NCI-H1417 treated with DMSO at 0.1 percent for 48 hours (cell line): ENCODE measurements at regions not wholly inside any gene's neighbourhood (a gene's known extent, or its start where the extent isn't known, plus 50 kb on each side); places are given as distances from the start of the nearest gene placed in this dataset.
"Not testable (repeated sequence)": the region's sequence is repeated elsewhere in the genome, so short reads cannot be mapped to it uniquely, and the experiment has no call there.

Experiments used
- DNase-seq: peaks from one replicate; lab custom pipeline; 2025; lab: John Stamatoyannopoulos, UW

- no peak for DNase-seq
Measured at GRCh38 chr12:38159591-38160317, 156.8 kb upstream of the ALG10B start.

- no peak for DNase-seq
Measured at GRCh38 chr12:38160318-38161122, 156.1 kb upstream of the ALG10B start.

- no peak for DNase-seq
Measured at GRCh38 chr12:38161123-38162000, 155.2 kb upstream of the ALG10B start.

- no peak for DNase-seq
Measured at GRCh38 chr12:38162013-38162412, 154.6 kb upstream of the ALG10B start.

GRCh38 chr12:38162708-38163441 is 153.7 kb upstream of the ALG10B start:
- no peak for DNase-seq

GRCh38 chr12:38163442-38163801 is 153.2 kb upstream of the ALG10B start:
- DNase-seq = no peak

- DNase-seq = no peak
Measured at GRCh38 chr12:38166225-38166624, 150.3 kb upstream of the ALG10B start.

- no peak for DNase-seq
Measured at GRCh38 chr12:38175538-38175937, 141.0 kb upstream of the ALG10B start.

GRCh38 chr12:38183617-38184016 is 133.0 kb upstream of the ALG10B start:
- not testable (repeated sequence) for DNase-seq

- DNase-seq = not testable (repeated sequence)
Measured at GRCh38 chr12:38197286-38197685, 119.3 kb upstream of the ALG10B start.

- no peak for DNase-seq
Measured at GRCh38 chr12:38201461-38202276, 114.9 kb upstream of the ALG10B start.

- DNase-seq = no peak
Measured at GRCh38 chr12:38204831-38205230, 111.7 kb upstream of the ALG10B start.

GRCh38 chr12:38222011-38222410 is 94.6 kb upstream of the ALG10B start:
- DNase-seq = no peak

- DNase-seq = not testable (repeated sequence)
Measured at GRCh38 chr12:38238328-38238727, 78.2 kb upstream of the ALG10B start.

GRCh38 chr12:38253778-38254177 is 62.8 kb upstream of the ALG10B start:
- no peak for DNase-seq

- DNase-seq = no peak
Measured at GRCh38 chr12:38258411-38258810, 58.2 kb upstream of the ALG10B start.
